Activated CD4-positive, alpha-beta T cell treated with anti-CD3 and anti-CD28 coated beads for 36 hours (primary cell): ENCODE measurements at regions not wholly inside any gene's neighbourhood (a gene's known extent, or its start where the extent isn't known, plus 50 kb on each side); places are given as distances from the start of the nearest gene placed in this dataset.
"Not testable (repeated sequence)": the region's sequence is repeated elsewhere in the genome, so short reads cannot be mapped to it uniquely, and the experiment has no call there.

Experiments
- ATAC-seq: fragments of 200-7000 bp; cut with Tn5 transposase; one replicate; pipeline ENCODE4 v1.10.0; 2021; ENCODE audit warnings: mild to moderate bottlenecking, moderate library complexity
- CTCF ChIA-PET: fragments of 350-600 bp; sonication (Branson Sonifier 250); formaldehyde crosslinking; loops from one replicate; lab custom pipeline; 2021; ENCODE audit warnings: antibody characterized with exemption; lab: Charles Lee
- POLR2A ChIA-PET: fragments of 350-600 bp; sonication (Branson Sonifier 250); formaldehyde crosslinking; loops from one replicate; lab custom pipeline; 2021; ENCODE audit warnings: antibody characterized with exemption, inconsistent platforms; lab: Charles Lee
- DNase-seq: peaks from one replicate; pipeline ENCODE4 v3.0.0-alpha.2; 2020
- H3K27ac Mint-ChIP-seq: one replicate; pipeline ENCODE4 v1.8.0; 2021; ENCODE audit warnings: mixed read lengths
- H3K27me3 Mint-ChIP-seq: one replicate; pipeline ENCODE4 v1.8.0; 2021; ENCODE audit warnings: mixed read lengths
- H3K36me3 Mint-ChIP-seq: one replicate; pipeline ENCODE4 v1.8.0; 2021; ENCODE audit warnings: low read depth, mixed read lengths
- H3K4me1 Mint-ChIP-seq: one replicate; pipeline ENCODE4 v1.8.0; 2021; ENCODE audit warnings: mixed read lengths
- H3K4me3 Mint-ChIP-seq: one replicate; pipeline ENCODE4 v1.8.0; 2021; ENCODE audit warnings: mild to moderate bottlenecking, moderate library complexity, mixed read lengths
- H3K9me3 Mint-ChIP-seq: one replicate; pipeline ENCODE4 v1.8.0; 2021; ENCODE audit warnings: low read depth, mixed read lengths
- intact Hi-C, 2 experiments: fragments of 100-400 bp; cut with DNase I in 1 of 2; cut with micrococcal nuclease in 1 of 2; formaldehyde crosslinking; loops; one replicate each; pipeline versions ENCODE4 v1.14.2 to v1.15.1; 2022 to 2024; cut with DNase I, micrococcal nuclease

- H3K4me3 Mint-ChIP-seq, result no peak overlapping the region
These were observed 203.5 kb upstream of the TMEFF2 start for GRCh38 chr2:192398236-192398635.

GRCh38 chr2:192394605-192395004 lies 199.9 kb upstream of the TMEFF2 start:
- intact Hi-C loops, result no loop called here
- ATAC-seq (no peak), DNase-seq (no peak)
- Mint-ChIP-seq H3K4me3 (no peak overlapping the region), H3K27ac (no peak overlapping the region), H3K27me3 (no peaks in the 10 kb centered on the region), H3K9me3 (peaks cover 2% of the 10 kb centered on the region), H3K36me3 (no peaks in the 10 kb centered on the region), H3K4me1 (no peaks in the 10 kb centered on the region)
- ChIA-PET POLR2A (no interaction called here), CTCF (no interaction called here)

More at GRCh38 chr2:192398236-192398635, 203.5 kb upstream of the TMEFF2 start:
- ATAC-seq (no peak), DNase-seq (no peak)
- Mint-ChIP-seq H3K27me3 (no peaks in the 10 kb centered on the region), H3K9me3 (peaks cover 2% of the 10 kb centered on the region), H3K4me1 (no peaks in the 10 kb centered on the region), H3K27ac (no peak overlapping the region), H3K36me3 (no peaks in the 10 kb centered on the region)
- CTCF ChIA-PET, result no interaction called here
- intact Hi-C loops, result no loop called here
- POLR2A ChIA-PET, result no interaction called here

- no peaks in the 10 kb centered on the region for H3K9me3 Mint-ChIP-seq
- intact Hi-C loops, result no loop called here
- no peaks in the 10 kb centered on the region for H3K36me3 Mint-ChIP-seq
- no peaks in the 10 kb centered on the region for H3K4me1 Mint-ChIP-seq
- ATAC-seq, result no peak
- ChIA-PET CTCF (no interaction called here), POLR2A (no interaction called here)
- no peak overlapping the region for H3K4me3 Mint-ChIP-seq
- no peaks in the 10 kb centered on the region for H3K27me3 Mint-ChIP-seq
- no peak for DNase-seq
- no peak overlapping the region for H3K27ac Mint-ChIP-seq
These were observed 196.3 kb upstream of the TMEFF2 start for GRCh38 chr2:192391041-192391440.

- ATAC-seq, result no peak
- H3K27me3 Mint-ChIP-seq, result no peaks in the 10 kb centered on the region
These were observed 195.7 kb upstream of the TMEFF2 start for GRCh38 chr2:192390401-192390800.

DNA sequence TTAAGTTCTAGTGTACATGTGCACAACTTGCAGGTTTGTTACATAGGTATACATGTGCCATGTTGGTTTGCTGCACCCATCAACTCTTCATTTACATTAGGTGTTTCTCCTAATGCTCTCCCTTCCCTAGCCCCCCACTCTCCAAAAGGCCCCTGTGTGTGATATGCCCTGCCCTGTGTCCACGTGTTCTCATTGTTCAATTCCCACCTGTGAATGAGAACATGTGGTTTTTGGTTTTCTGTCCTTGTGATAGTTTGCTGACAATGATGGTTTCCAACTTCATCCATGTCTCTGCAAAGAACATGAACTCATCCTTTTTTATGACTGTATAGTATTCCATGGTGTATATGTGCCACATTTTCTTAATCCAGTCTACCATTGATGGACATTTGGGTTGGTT lies 189.5 kb upstream of the TMEFF2 start:
- not testable (repeated sequence) for H3K36me3 Mint-ChIP-seq, H3K9me3 Mint-ChIP-seq, H3K27ac Mint-ChIP-seq

More at GRCh38 chr2:192390401-192390800, 195.7 kb upstream of the TMEFF2 start:
- POLR2A ChIA-PET, result no interaction called here
- no peak for DNase-seq
- Mint-ChIP-seq H3K9me3 (no peaks in the 10 kb centered on the region), H3K4me3 (no peak overlapping the region), H3K4me1 (no peaks in the 10 kb centered on the region), H3K27ac (no peak overlapping the region), H3K36me3 (no peaks in the 10 kb centered on the region)
- CTCF ChIA-PET, result no interaction called here
- intact Hi-C loops, result no loop called here

GRCh38 chr2:192381082-192381481 lies 186.3 kb upstream of the TMEFF2 start:
- CTCF ChIA-PET, result no interaction called here
- no peak for ATAC-seq

More for the DNA sequence above, 189.5 kb upstream of the TMEFF2 start:
- H3K4me3 Mint-ChIP-seq, POLR2A ChIA-PET, CTCF ChIA-PET, intact Hi-C loops, DNase-seq, H3K4me1 Mint-ChIP-seq, H3K27me3 Mint-ChIP-seq, ATAC-seq: not testable (repeated sequence)

GRCh38 chr2:192379736-192380135 lies 185.0 kb upstream of the TMEFF2 start:
- CTCF ChIA-PET, result no interaction called here
- intact Hi-C loops, result no loop called here
- DNase-seq (no peak), ATAC-seq (no peak)
- Mint-ChIP-seq H3K9me3 (no peaks in the 10 kb centered on the region), H3K27ac (no peak overlapping the region), H3K4me3 (no peak overlapping the region), H3K36me3 (no peaks in the 10 kb centered on the region), H3K4me1 (no peaks in the 10 kb centered on the region), H3K27me3 (no peaks in the 10 kb centered on the region)
- POLR2A ChIA-PET, result no interaction called here

More at GRCh38 chr2:192381082-192381481, 186.3 kb upstream of the TMEFF2 start:
- intact Hi-C loops, result no loop called here
- Mint-ChIP-seq H3K4me1 (no peaks in the 10 kb centered on the region), H3K27ac (no peak overlapping the region), H3K36me3 (no peaks in the 10 kb centered on the region), H3K4me3 (no peak overlapping the region), H3K9me3 (no peaks in the 10 kb centered on the region), H3K27me3 (no peaks in the 10 kb centered on the region)
- no peak for DNase-seq
- POLR2A ChIA-PET, result no interaction called here

- no peak for ATAC-seq
- CTCF ChIA-PET, result no interaction called here
These were observed 182.4 kb upstream of the TMEFF2 start for GRCh38 chr2:192377173-192377572.

DNA sequence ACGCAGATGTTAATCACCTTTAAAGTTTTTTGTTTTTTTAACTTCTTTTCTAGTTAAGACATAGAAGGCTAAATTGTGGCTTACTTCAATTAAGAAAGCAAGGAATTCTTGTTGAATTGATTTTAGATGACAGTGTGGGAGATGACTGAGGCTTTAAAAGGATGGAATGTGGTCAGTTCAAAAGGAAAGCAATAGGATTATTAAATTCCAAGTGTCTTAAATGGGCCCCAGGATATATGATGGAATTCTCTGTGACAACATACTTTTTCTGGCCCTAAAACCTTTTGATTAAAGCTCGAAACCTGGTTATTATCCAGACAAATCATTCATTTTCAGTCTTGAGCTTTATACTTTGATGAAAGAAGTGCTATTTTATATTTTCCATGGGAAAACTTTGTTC lies 179.0 kb upstream of the TMEFF2 start:
- no peaks in the 10 kb centered on the region for H3K27me3 Mint-ChIP-seq
- H3K27ac Mint-ChIP-seq, result no peak overlapping the region
- POLR2A ChIA-PET, result no interaction called here
- ATAC-seq (no peak), DNase-seq (no peak)
- H3K9me3 Mint-ChIP-seq, result no peaks in the 10 kb centered on the region
- intact Hi-C loops, result no loop called here
- CTCF ChIA-PET, result no interaction called here
- no peak overlapping the region for H3K4me3 Mint-ChIP-seq
- no peaks in the 10 kb centered on the region for H3K4me1 Mint-ChIP-seq
- no peaks in the 10 kb centered on the region for H3K36me3 Mint-ChIP-seq

More at GRCh38 chr2:192377173-192377572, 182.4 kb upstream of the TMEFF2 start:
- Mint-ChIP-seq H3K27ac (no peak overlapping the region), H3K4me3 (no peak overlapping the region), H3K4me1 (no peaks in the 10 kb centered on the region), H3K36me3 (no peaks in the 10 kb centered on the region), H3K27me3 (no peaks in the 10 kb centered on the region), H3K9me3 (no peaks in the 10 kb centered on the region)
- DNase-seq, result no peak
- intact Hi-C loops, result no loop called here
- POLR2A ChIA-PET, result no interaction called here

DNA sequence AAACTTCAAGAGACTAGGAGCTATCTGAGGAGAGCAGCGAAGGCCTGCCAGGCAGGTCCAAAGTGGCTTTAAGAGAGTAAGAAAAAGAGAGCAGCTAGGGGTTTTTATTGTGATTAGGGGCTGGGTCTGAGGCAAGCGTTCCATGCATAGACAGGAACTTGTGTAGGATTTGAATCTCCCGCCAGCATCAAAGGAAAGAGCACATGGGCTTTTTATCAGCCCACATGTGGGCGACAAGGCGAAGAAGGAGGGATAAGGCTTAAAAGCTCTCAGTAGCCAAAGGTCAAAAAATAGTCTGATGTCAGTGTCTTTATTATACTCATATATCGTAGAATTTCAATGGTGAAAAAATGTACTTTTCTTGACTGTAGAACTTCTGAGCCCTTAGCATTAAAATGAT lies 178.5 kb upstream of the TMEFF2 start:
- H3K4me3 Mint-ChIP-seq, result no peak overlapping the region
- no peak for ATAC-seq

DNA sequence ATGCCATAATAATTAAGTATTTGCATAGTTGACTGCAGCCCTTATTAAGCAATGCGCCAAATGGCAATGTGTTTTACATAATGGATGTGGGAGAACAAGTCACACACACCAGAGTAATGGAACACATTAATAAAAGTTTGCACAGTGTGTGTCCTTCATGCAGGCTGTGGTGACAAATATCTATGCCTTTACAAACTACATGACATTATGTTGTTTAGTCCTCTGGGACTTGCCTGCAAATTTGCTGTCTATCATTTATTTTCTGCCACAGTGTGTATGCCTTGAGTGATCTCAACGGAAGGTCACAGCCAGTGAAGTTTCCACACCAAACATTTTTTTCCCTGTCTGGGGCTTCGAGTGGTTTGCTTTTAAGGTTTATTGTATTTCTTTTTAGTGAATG lies 175.2 kb upstream of the TMEFF2 start:
- CTCF ChIA-PET, result no interaction called here

More for the DNA sequence above, 178.5 kb upstream of the TMEFF2 start:
- no peak for DNase-seq
- ChIA-PET CTCF (no interaction called here), POLR2A (no interaction called here)
- H3K4me1 Mint-ChIP-seq, result no peaks in the 10 kb centered on the region
- intact Hi-C loops, result no loop called here
- no peaks in the 10 kb centered on the region for H3K27me3 Mint-ChIP-seq
- no peaks in the 10 kb centered on the region for H3K36me3 Mint-ChIP-seq
- H3K9me3 Mint-ChIP-seq, result no peaks in the 10 kb centered on the region
- H3K27ac Mint-ChIP-seq, result no peak overlapping the region

DNA sequence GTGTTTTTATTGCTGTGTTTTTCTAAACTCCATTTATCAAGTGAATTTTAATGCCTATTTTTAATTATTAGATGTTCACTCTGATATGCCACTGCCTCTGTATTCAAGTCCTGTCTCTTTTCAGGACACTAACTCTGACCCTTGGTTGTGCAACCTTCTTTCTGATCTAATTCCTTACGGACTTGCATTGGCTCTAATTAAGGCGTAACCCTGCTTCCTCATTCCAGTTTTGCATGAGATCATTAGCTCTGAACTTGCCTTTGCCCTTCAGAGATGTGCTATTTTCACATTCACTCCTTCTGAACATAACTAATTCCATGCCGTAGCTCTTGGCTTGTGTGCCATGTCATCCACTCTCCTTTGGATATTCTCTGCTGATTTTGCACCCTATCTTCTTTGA lies 162.5 kb upstream of the TMEFF2 start:
- POLR2A ChIA-PET, result no interaction called here
- CTCF ChIA-PET, result no interaction called here
- Mint-ChIP-seq H3K4me1 (no peaks in the 10 kb centered on the region), H3K36me3 (no peaks in the 10 kb centered on the region), H3K27me3 (no peaks in the 10 kb centered on the region), H3K4me3 (no peak overlapping the region), H3K27ac (no peak overlapping the region), H3K9me3 (peaks cover 2% of the 10 kb centered on the region)
- DNase-seq, result no peak
- intact Hi-C loops, result no loop called here
- no peak for ATAC-seq

More for the DNA sequence above, 175.2 kb upstream of the TMEFF2 start:
- no peaks in the 10 kb centered on the region for H3K4me1 Mint-ChIP-seq
- DNase-seq, result no peak
- no peaks in the 10 kb centered on the region for H3K9me3 Mint-ChIP-seq
- no peak overlapping the region for H3K4me3 Mint-ChIP-seq
- H3K36me3 Mint-ChIP-seq, result no peaks in the 10 kb centered on the region
- H3K27me3 Mint-ChIP-seq, result no peaks in the 10 kb centered on the region
- ATAC-seq, result no peak
- POLR2A ChIA-PET, result no interaction called here
- no peak overlapping the region for H3K27ac Mint-ChIP-seq
- intact Hi-C loops, result no loop called here
